Stimulated activated CD8-positive, alpha-beta memory T cell treated with anti-CD3 and anti-CD28 coated beads, Interleukin-7, amount 100 ng/mL, for 48 hours (primary cell): ENCODE measurements at regions not wholly inside any gene's neighbourhood (a gene's known extent, or its start where the extent isn't known, plus 50 kb on each side); places are given as distances from the start of the nearest gene placed in this dataset.
"Not testable (repeated sequence)": the region's sequence is repeated elsewhere in the genome, so short reads cannot be mapped to it uniquely, and the experiment has no call there.

Source experiments
- DNase-seq, 2 donors: peaks; one replicate each; pipeline ENCODE4 v3.0.0-alpha.2; 2020; ENCODE audit warnings: low read depth in 1 of 2; ENCODE audit errors: extremely low read depth in 1 of 2

- DNase-seq, result no peak
These were observed 439.5 kb downstream of the CCER1 start for GRCh38 chr12:90515199-90516175.

- no peak for DNase-seq
These were observed 440.7 kb downstream of the CCER1 start for GRCh38 chr12:90514325-90514724.

GRCh38 chr12:90512518-90512917 lies 442.5 kb downstream of the CCER1 start:
- no peak for DNase-seq

GRCh38 chr12:90510948-90511347 lies 444.0 kb downstream of the CCER1 start:
- DNase-seq, result no peak

- no peak for DNase-seq
These were observed 450.2 kb downstream of the CCER1 start for GRCh38 chr12:90504806-90505205.

- DNase-seq, result no peak
These were observed 452.9 kb downstream of the CCER1 start for GRCh38 chr12:90502070-90502469.

GRCh38 chr12:90501412-90501811 lies 453.6 kb downstream of the CCER1 start:
- no peak for DNase-seq

- no peak for DNase-seq
These were observed 455.2 kb downstream of the CCER1 start for GRCh38 chr12:90499795-90500194.

GRCh38 chr12:90497923-90498545 lies 456.9 kb downstream of the CCER1 start:
- DNase-seq, result no peak

- DNase-seq, result no peak
These were observed 464.6 kb downstream of the CCER1 start for GRCh38 chr12:90490355-90490754.

GRCh38 chr12:90489141-90489540 lies 465.8 kb downstream of the CCER1 start:
- no peak for DNase-seq

GRCh38 chr12:90485560-90485959 lies 469.4 kb downstream of the CCER1 start:
- no peak for DNase-seq

- no peak for DNase-seq
These were observed 470.9 kb downstream of the CCER1 start for GRCh38 chr12:90484094-90484493.

- no peak for DNase-seq
These were observed 473.2 kb downstream of the CCER1 start for GRCh38 chr12:90481748-90482147.

GRCh38 chr12:90479237-90479636 lies 475.7 kb downstream of the CCER1 start:
- DNase-seq, result no peak

GRCh38 chr12:90473831-90474230 lies 481.1 kb downstream of the CCER1 start:
- no peak for DNase-seq

GRCh38 chr12:90460681-90461080 lies 494.3 kb downstream of the CCER1 start:
- no peak for DNase-seq

GRCh38 chr12:90456248-90456647 lies 498.7 kb downstream of the CCER1 start:
- DNase-seq, result no peak

- no peak for DNase-seq
These were observed 499.2 kb downstream of the CCER1 start for GRCh38 chr12:90455756-90456155.

- DNase-seq, result no peak
These were observed 505.4 kb downstream of the CCER1 start for GRCh38 chr12:90449611-90450010.

- not testable (repeated sequence) for DNase-seq
These were observed 511.5 kb downstream of the CCER1 start for GRCh38 chr12:90443466-90443865.

- DNase-seq, result no peak
These were observed 513.5 kb downstream of the CCER1 start for GRCh38 chr12:90441431-90441830.
